ENCODE measurements at regions not wholly inside any gene's neighbourhood (a gene's known extent, or its start where the extent isn't known, plus 50 kb on each side); places are given as distances from the start of the nearest gene placed in this dataset.

DNA sequence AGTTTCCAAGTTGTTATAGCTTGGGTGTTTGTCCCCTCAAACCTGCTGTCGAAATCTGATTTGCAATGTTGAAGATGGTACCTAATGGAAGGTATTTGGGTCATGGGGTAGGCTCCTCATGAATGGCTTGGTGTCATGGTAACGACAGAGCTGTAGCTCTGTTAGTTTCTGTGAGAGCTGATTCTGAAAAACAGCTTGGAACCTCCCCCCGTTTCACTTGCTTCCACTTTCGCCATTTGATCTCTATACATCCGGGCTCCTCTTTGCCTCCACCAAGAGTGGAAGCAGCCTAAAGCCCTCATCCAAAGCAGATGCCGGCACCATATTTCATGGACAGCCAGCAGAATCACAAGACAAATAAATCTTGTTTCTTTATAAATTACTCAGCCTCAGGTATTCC, 1035.1 kb upstream of the SLC39A10 start:
- Histone ChIP-seq H2BK5ac (ENCODE audit: low read depth, low read length, poor library complexity, severe bottlenecking) (no peak overlapping the region), H2AK5ac (ENCODE audit: low read length, severe bottlenecking) (no peak overlapping the region), H3K4ac (ENCODE audit: low read depth in 1 of 2, low read length in 2 of 2) (no peak overlapping the region), H4K8ac (ENCODE audit: low read length) (no peak overlapping the region), H2BK120ac (ENCODE audit: low read depth, low read length) (no peak overlapping the region), H3K9me3 (ENCODE audit: control insufficient read depth, low read length) (peaks cover 17% of the 10 kb centered on the region), H4K91ac (ENCODE audit: low read length) (no peak overlapping the region), H3K27me3 (ENCODE audit: control insufficient read depth in 1 of 2, insufficient read depth in 1 of 2, low read length in 2 of 2) (no peaks in the 10 kb centered on the region), H3K79me1 (replicated peaks; ENCODE audit: low read length, poor library complexity, severe bottlenecking) (no peaks in the 10 kb centered on the region), H3K36me3 (ENCODE audit: control insufficient read depth in 1 of 2, insufficient read depth in 2 of 2, low read depth in 1 of 2, low read length in 2 of 2) (no peaks in the 10 kb centered on the region), H3K4me2 (ENCODE audit: low read length, poor library complexity, severe bottlenecking) (no peak overlapping the region), H2BK15ac (ENCODE audit: low read depth, poor library complexity, severe bottlenecking) (no peak overlapping the region), H2AFZ (ENCODE audit: low read depth, low read length) (no peak overlapping the region), H3K14ac (ENCODE audit: low read length in 2 of 2) (no peak overlapping the region), H3K9ac (ENCODE audit: low read length) (no peak overlapping the region), H3K4me1 (ENCODE audit: control insufficient read depth, insufficient read depth, low read depth, low read length) (no peaks in the 10 kb centered on the region), H3K27ac (ENCODE audit: low read length, poor library complexity, severe bottlenecking) (no peak overlapping the region), H3K18ac (ENCODE audit: low read depth in 1 of 2, low read length in 2 of 2) (no peak overlapping the region), H3K4me3 (ENCODE audit: insufficient read depth in 1 of 2, low read depth in 1 of 2, low read length in 2 of 2) (no peak overlapping the region), H3K23ac (ENCODE audit: low read length in 2 of 2) (no peak overlapping the region), H2BK12ac (ENCODE audit: low read length in 2 of 2) (no peak overlapping the region)
- 72% methylated on average over 6 of the region's 6 CpGs for WGBS
- DNase-seq = no peak

DNA sequence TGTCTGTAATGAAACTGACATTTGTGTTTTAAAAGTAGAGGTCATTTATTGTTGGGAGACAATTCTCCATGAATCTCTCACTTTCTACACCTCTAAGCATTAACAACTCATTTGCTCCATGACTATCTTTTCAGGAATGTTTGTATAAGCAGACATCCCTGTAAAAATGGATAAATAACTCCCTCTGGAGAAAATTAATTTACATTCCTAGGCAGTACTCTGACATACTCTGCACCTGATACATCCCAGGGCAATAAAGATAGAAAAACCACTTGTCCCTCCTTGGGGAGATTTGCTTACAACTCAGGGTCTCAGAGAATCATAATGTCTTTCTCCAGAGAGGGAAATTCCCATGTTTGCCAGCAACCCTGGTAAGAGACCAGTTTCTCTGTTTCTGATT, 1037.7 kb upstream of the SLC39A10 start:
- no peak overlapping the region for H3K18ac ChIP-seq (ENCODE audit: low read depth in 1 of 2, low read length in 2 of 2)

DNA sequence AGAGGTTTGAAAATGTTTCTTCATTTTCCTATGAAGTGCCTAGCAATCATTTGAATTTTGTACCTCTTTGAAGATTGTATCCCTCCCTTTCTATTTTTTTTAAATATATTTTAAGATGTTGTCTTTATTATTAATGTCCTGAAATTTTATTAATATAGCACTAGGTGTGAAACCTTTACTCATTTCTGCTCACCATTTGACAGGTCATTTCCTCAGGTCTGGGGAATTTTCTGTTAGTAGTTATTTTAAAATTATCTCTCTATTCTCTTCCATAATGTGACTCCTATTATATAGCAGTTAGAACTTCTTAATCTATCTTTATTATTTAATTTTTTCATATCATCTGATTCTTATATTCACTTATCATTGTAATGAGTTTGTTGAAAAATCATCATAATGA, 1038.6 kb upstream of the SLC39A10 start:
- Histone ChIP-seq H3K36me3 (ENCODE audit: control insufficient read depth in 1 of 2, insufficient read depth in 2 of 2, low read depth in 1 of 2, low read length in 2 of 2) (no peaks in the 10 kb centered on the region), H4K8ac (ENCODE audit: low read length) (no peak overlapping the region), H3K9me3 (ENCODE audit: control insufficient read depth, low read length) (peaks cover 8% of the 10 kb centered on the region), H3K23ac (ENCODE audit: low read length in 2 of 2) (no peak overlapping the region), H3K27me3 (ENCODE audit: control insufficient read depth in 1 of 2, insufficient read depth in 1 of 2, low read length in 2 of 2) (no peaks in the 10 kb centered on the region), H2BK12ac (ENCODE audit: low read length in 2 of 2) (no peak overlapping the region), H2AK5ac (ENCODE audit: low read length, severe bottlenecking) (no peak overlapping the region), H3K4me2 (ENCODE audit: low read length, poor library complexity, severe bottlenecking) (no peak overlapping the region), H2BK120ac (ENCODE audit: low read depth, low read length) (no peak overlapping the region), H3K4me1 (ENCODE audit: control insufficient read depth, insufficient read depth, low read depth, low read length) (no peaks in the 10 kb centered on the region), H3K4me3 (ENCODE audit: insufficient read depth in 1 of 2, low read depth in 1 of 2, low read length in 2 of 2) (no peak overlapping the region), H2AFZ (ENCODE audit: low read depth, low read length) (no peak overlapping the region), H3K9ac (ENCODE audit: low read length) (no peak overlapping the region), H3K27ac (ENCODE audit: low read length, poor library complexity, severe bottlenecking) (no peak overlapping the region), H2BK5ac (ENCODE audit: low read depth, low read length, poor library complexity, severe bottlenecking) (no peak overlapping the region), H2BK15ac (ENCODE audit: low read depth, poor library complexity, severe bottlenecking) (no peak overlapping the region), H3K14ac (ENCODE audit: low read length in 2 of 2) (no peak overlapping the region), H3K4ac (ENCODE audit: low read depth in 1 of 2, low read length in 2 of 2) (no peak overlapping the region), H4K91ac (ENCODE audit: low read length) (no peak overlapping the region), H3K79me1 (replicated peaks; ENCODE audit: low read length, poor library complexity, severe bottlenecking) (no peaks in the 10 kb centered on the region), H3K18ac (ENCODE audit: low read depth in 1 of 2, low read length in 2 of 2) (no peak overlapping the region)
- no peak for DNase-seq

More for the DNA sequence above, 1037.7 kb upstream of the SLC39A10 start:
- Histone ChIP-seq H4K91ac (ENCODE audit: low read length) (no peak overlapping the region), H4K8ac (ENCODE audit: low read length) (no peak overlapping the region), H2BK5ac (ENCODE audit: low read depth, low read length, poor library complexity, severe bottlenecking) (no peak overlapping the region), H3K79me1 (replicated peaks; ENCODE audit: low read length, poor library complexity, severe bottlenecking) (no peaks in the 10 kb centered on the region), H3K9ac (ENCODE audit: low read length) (no peak overlapping the region), H2BK15ac (ENCODE audit: low read depth, poor library complexity, severe bottlenecking) (no peak overlapping the region), H3K23ac (ENCODE audit: low read length in 2 of 2) (no peak overlapping the region), H3K27ac (ENCODE audit: low read length, poor library complexity, severe bottlenecking) (no peak overlapping the region), H3K27me3 (ENCODE audit: control insufficient read depth in 1 of 2, insufficient read depth in 1 of 2, low read length in 2 of 2) (no peaks in the 10 kb centered on the region), H2BK12ac (ENCODE audit: low read length in 2 of 2) (no peak overlapping the region), H3K4me2 (ENCODE audit: low read length, poor library complexity, severe bottlenecking) (no peak overlapping the region), H3K4ac (ENCODE audit: low read depth in 1 of 2, low read length in 2 of 2) (no peak overlapping the region), H3K14ac (ENCODE audit: low read length in 2 of 2) (no peak overlapping the region), H3K36me3 (ENCODE audit: control insufficient read depth in 1 of 2, insufficient read depth in 2 of 2, low read depth in 1 of 2, low read length in 2 of 2) (no peaks in the 10 kb centered on the region), H3K4me1 (ENCODE audit: control insufficient read depth, insufficient read depth, low read depth, low read length) (no peaks in the 10 kb centered on the region), H3K4me3 (ENCODE audit: insufficient read depth in 1 of 2, low read depth in 1 of 2, low read length in 2 of 2) (no peak overlapping the region), H2BK120ac (ENCODE audit: low read depth, low read length) (no peak overlapping the region), H3K9me3 (ENCODE audit: control insufficient read depth, low read length) (peaks cover 12% of the 10 kb centered on the region), H2AK5ac (ENCODE audit: low read length, severe bottlenecking) (no peak overlapping the region), H2AFZ (ENCODE audit: low read depth, low read length) (no peak overlapping the region)
- DNase-seq = no peak

DNA sequence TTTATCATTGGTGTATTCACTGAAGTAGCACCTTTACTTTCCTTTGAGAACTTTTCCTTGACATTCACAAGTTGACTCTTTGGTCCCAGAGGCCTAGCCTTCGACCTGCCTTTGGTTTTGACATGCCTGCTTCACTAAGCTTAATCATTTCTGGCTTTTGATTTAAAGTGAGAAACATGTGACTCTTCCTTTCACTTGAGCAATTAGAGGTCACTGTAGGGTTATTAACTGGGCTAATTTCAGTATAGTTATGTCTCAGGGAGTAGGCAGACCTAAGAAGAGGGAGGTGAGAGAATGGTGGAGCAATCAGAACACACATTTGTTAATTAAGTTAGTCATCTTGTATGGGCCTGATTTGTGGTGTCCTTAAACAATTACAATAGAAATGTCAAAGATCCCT, 1040.7 kb upstream of the SLC39A10 start:
- H2BK12ac ChIP-seq (ENCODE audit: low read length in 2 of 2) = no peak overlapping the region
- H2BK15ac ChIP-seq (ENCODE audit: low read depth, poor library complexity, severe bottlenecking) = no peak overlapping the region
- no peak overlapping the region for H3K23ac ChIP-seq (ENCODE audit: low read length in 2 of 2)
- H2BK120ac ChIP-seq (ENCODE audit: low read depth, low read length) = no peak overlapping the region
- WGBS = 50% methylated on average over 1 of the region's 1 CpG
- H3K4me3 ChIP-seq (ENCODE audit: insufficient read depth in 1 of 2, low read depth in 1 of 2, low read length in 2 of 2) = no peak overlapping the region
- no peaks in the 10 kb centered on the region for H3K4me1 ChIP-seq (ENCODE audit: control insufficient read depth, insufficient read depth, low read depth, low read length)
- H3K4ac ChIP-seq (ENCODE audit: low read depth in 1 of 2, low read length in 2 of 2) = no peak overlapping the region
- no peak for DNase-seq
- no peak overlapping the region for H4K91ac ChIP-seq (ENCODE audit: low read length)
- H4K8ac ChIP-seq (ENCODE audit: low read length) = no peak overlapping the region
- H3K27me3 ChIP-seq (ENCODE audit: control insufficient read depth in 1 of 2, insufficient read depth in 1 of 2, low read length in 2 of 2) = no peaks in the 10 kb centered on the region
- H2AK5ac ChIP-seq (ENCODE audit: low read length, severe bottlenecking) = no peak overlapping the region
- no peaks in the 10 kb centered on the region for H3K79me1 ChIP-seq (replicated peaks; ENCODE audit: low read length, poor library complexity, severe bottlenecking)
- H3K14ac ChIP-seq (ENCODE audit: low read length in 2 of 2) = no peak overlapping the region
- H3K9me3 ChIP-seq (ENCODE audit: control insufficient read depth, low read length) = peaks cover 21% of the 10 kb centered on the region
- H3K18ac ChIP-seq (ENCODE audit: low read depth in 1 of 2, low read length in 2 of 2) = no peak overlapping the region
- H3K27ac ChIP-seq (ENCODE audit: low read length, poor library complexity, severe bottlenecking) = no peak overlapping the region
- H2BK5ac ChIP-seq (ENCODE audit: low read depth, low read length, poor library complexity, severe bottlenecking) = no peak overlapping the region
- H3K36me3 ChIP-seq (ENCODE audit: control insufficient read depth in 1 of 2, insufficient read depth in 2 of 2, low read depth in 1 of 2, low read length in 2 of 2) = no peaks in the 10 kb centered on the region
- H3K4me2 ChIP-seq (ENCODE audit: low read length, poor library complexity, severe bottlenecking) = no peak overlapping the region
- H3K9ac ChIP-seq (ENCODE audit: low read length) = no peak overlapping the region
- H2AFZ ChIP-seq (ENCODE audit: low read depth, low read length) = no peak overlapping the region
